ENCODE measurements at regions not wholly inside any gene's neighbourhood (a gene's known extent, or its start where the extent isn't known, plus 50 kb on each side); places are given as distances from the start of the nearest gene placed in this dataset.
A peak's percentile ranks its signal among the peaks of the same experiment; 100 is the strongest.

- peaks cover 0 to 6% of the 10 kb centered on the region in 2 donors for H3K9me3 ChIP-seq (replicated peaks in 1 of 2; ENCODE audit: control insufficient read depth in 1 of 2, insufficient read depth in 1 of 2, low read length in 2 of 2)
- H3K4me2 ChIP-seq (replicated peaks; ENCODE audit: extremely low read depth, low read length, poor library complexity, severe bottlenecking), result peak overlapping the region; percentile 97
- peaks cover 0 to 2% (median 0%) of the 10 kb centered on the region in 3 donors for H3K27me3 Mint-ChIP-seq (ENCODE audit: low read depth in 3 of 3)
- no peak for TF ChIP-seq CTCF (IDR thresholded peaks at IDR 0.05)
- peak overlapping the region; percentile 52 to 87 (median 53) for H3K4me3 ChIP-seq (replicated peaks in 1 of 3; ENCODE audit: low read depth in 2 of 3, low read length in 3 of 3)
- no peaks in the 10 kb centered on the region for H3K36me3 ChIP-seq (replicated peaks in 1 of 2; ENCODE audit: control insufficient read depth in 1 of 2, insufficient read depth in 2 of 2, low read length in 2 of 2)
- no peaks in the 10 kb centered on the region for H3K27me3 ChIP-seq (ENCODE audit: control insufficient read depth in 2 of 2, insufficient read depth in 2 of 2, low read length in 2 of 2)
- intact Hi-C loops (cut with micrococcal nuclease), result loop anchor here (5.0 to 10.0 kb wide), 2 partner anchors 46 to 139 kb away; no protein-coding TSS in a partner anchor
- peak overlapping the region; percentile 79 to 90 for H3K4me3 Mint-ChIP-seq
- peak overlapping the region; percentile 87 to 96 for H3K27ac ChIP-seq (ENCODE audit: low read depth in 1 of 2, low read length in 2 of 2)
- peaks cover 15% of the 10 kb centered on the region for H3K79me2 ChIP-seq (ENCODE audit: insufficient read depth, low read length)
- peak overlapping the region; percentile 51 for H2AFZ ChIP-seq (ENCODE audit: insufficient read depth, low read depth, low read length, poor library complexity, severe bottlenecking)
- peaks cover 64 to 70% of the 10 kb centered on the region in 2 donors for H3K4me1 ChIP-seq (ENCODE audit: control insufficient read depth in 1 of 2, insufficient read depth in 2 of 2, low read length in 2 of 2)
- no peaks in the 10 kb centered on the region for H4K20me1 ChIP-seq (ENCODE audit: insufficient read depth, low read length)
- peak; percentile 87 to 96 (median 94) for DNase-seq
- H3K4me1 Mint-ChIP-seq, result peaks cover 68% of the 10 kb centered on the region
- H3K9ac ChIP-seq (ENCODE audit: insufficient read depth, low read length, poor library complexity, severe bottlenecking), result peak overlapping the region; percentile 62
- peak overlapping the region; percentile 94 to 98 (median 96) for H3K27ac Mint-ChIP-seq
- H3K36me3 Mint-ChIP-seq, result peaks cover 12 to 18% of the 10 kb centered on the region in 2 donors
- peaks cover 4 to 12% (median 7%) of the 10 kb centered on the region in 7 donors for H3K9me3 Mint-ChIP-seq
- WGBS (ENCODE audit: insufficient coverage), result 0% methylated on average over 4 of the region's 6 CpGs
Measured at GRCh38 chr2:64273524-64274398, 129.5 kb upstream of the PELI1 start.

GRCh38 chr2:64274399-64275173 lies 130.4 kb upstream of the PELI1 start:
- Histone ChIP-seq H3K4me1 (ENCODE audit: control insufficient read depth in 1 of 2, insufficient read depth in 2 of 2, low read length in 2 of 2) (peaks cover 64 to 72% of the 10 kb centered on the region in 2 donors), H3K9me3 (replicated peaks in 1 of 2; ENCODE audit: control insufficient read depth in 1 of 2, insufficient read depth in 1 of 2, low read length in 2 of 2) (peaks cover 0 to 6% of the 10 kb centered on the region in 2 donors), H3K36me3 (replicated peaks in 1 of 2; ENCODE audit: control insufficient read depth in 1 of 2, insufficient read depth in 2 of 2, low read length in 2 of 2) (no peaks in the 10 kb centered on the region), H3K27me3 (ENCODE audit: control insufficient read depth in 2 of 2, insufficient read depth in 2 of 2, low read length in 2 of 2) (no peaks in the 10 kb centered on the region), H3K4me3 (replicated peaks in 1 of 3; ENCODE audit: low read depth in 2 of 3, low read length in 3 of 3) (peak overlapping the region; percentile 52 to 87 (median 53)), H3K79me2 (ENCODE audit: insufficient read depth, low read length) (peaks cover 15% of the 10 kb centered on the region), H3K9ac (ENCODE audit: insufficient read depth, low read length, poor library complexity, severe bottlenecking) (peak overlapping the region; percentile 62), H2AFZ (ENCODE audit: insufficient read depth, low read depth, low read length, poor library complexity, severe bottlenecking) (peak overlapping the region; percentile 51), H3K4me2 (replicated peaks; ENCODE audit: extremely low read depth, low read length, poor library complexity, severe bottlenecking) (peak overlapping the region; percentile 97), H3K27ac (ENCODE audit: low read depth in 1 of 2, low read length in 2 of 2) (peak overlapping the region; percentile 87 to 96), H4K20me1 (ENCODE audit: insufficient read depth, low read length) (no peaks in the 10 kb centered on the region)
- Mint-ChIP-seq H3K4me1 (peaks cover 70% of the 10 kb centered on the region), H3K9me3 (peaks cover 4 to 12% (median 7%) of the 10 kb centered on the region in 7 donors), H3K4me3 (peak overlapping the region; percentile 79 to 90), H3K27ac (peak overlapping the region; percentile 94 to 98 (median 96)), H3K36me3 (peaks cover 13 to 18% of the 10 kb centered on the region in 2 donors), H3K27me3 (ENCODE audit: low read depth in 3 of 3) (no peaks in the 10 kb centered on the region)
- TF ChIP-seq CTCF (IDR thresholded peaks at IDR 0.05), result no peak
- DNase-seq, result peak in 2 of 3 donors; percentile 41
- 43% methylated on average over 1 of the region's 2 CpGs for WGBS (ENCODE audit: insufficient coverage)
- intact Hi-C loops (cut with micrococcal nuclease), result loop anchor here (5.0 to 10.0 kb wide), 3 partner anchors 47 to 140 kb away; no protein-coding TSS in a partner anchor
